Testis (tissue), 2 donors: ENCODE measurements at regions not wholly inside any gene's neighbourhood (a gene's known extent, or its start where the extent isn't known, plus 50 kb on each side); places are given as distances from the start of the nearest gene placed in this dataset.

Experiments used
- CTCF ChIP-seq, 3 experiments: fragments of 450-650 bp in 2 of 3; fragments of 200-600 bp in 1 of 3; sonication (generic) in 1 of 3; IDR thresholded peaks; one replicate each; pipeline ENCODE4 v1.5.1; 2016 to 2019; ENCODE audit warnings: antibody characterized with exemption in 3 of 3, mild to moderate bottlenecking in 2 of 3, moderate library complexity in 1 of 3
- POLR2A ChIP-seq: fragments of 450-650 bp; IDR thresholded peaks from one replicate; pipeline ENCODE4 v1.6.1; 2017; ENCODE audit warnings: antibody characterized with exemption, mild to moderate bottlenecking, moderate library complexity

GRCh38 chr4:4808086-4808485, 51.4 kb upstream of the MSX1 start:
- no peak for TF ChIP-seq CTCF (IDR thresholded peaks at IDR 0.05)
- TF ChIP-seq POLR2A = no peak
